ENCODE measurements at regions not wholly inside any gene's neighbourhood (a gene's known extent, or its start where the extent isn't known, plus 50 kb on each side); places are given as distances from the start of the nearest gene placed in this dataset.

DNA sequence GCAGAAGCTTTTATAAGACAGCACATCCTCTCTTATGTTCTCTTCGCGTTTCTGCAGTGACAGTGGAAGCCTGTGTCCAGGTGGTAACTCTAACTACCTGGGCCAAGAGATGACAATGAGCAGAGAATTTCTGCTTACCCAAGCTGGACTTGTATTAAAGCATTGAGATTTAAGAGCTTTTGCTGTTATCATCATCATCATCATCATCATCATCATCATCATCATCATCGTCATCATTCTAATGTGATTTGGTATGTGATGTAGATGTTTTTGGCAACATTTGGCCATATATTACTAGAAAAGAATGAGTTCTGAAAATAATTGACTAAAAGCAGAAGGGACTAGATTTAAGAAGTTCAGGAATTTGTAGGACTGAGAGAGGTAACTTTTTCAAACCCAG is 401.3 kb downstream of the BRINP1 start:
- POLR2A ChIA-PET: no interaction called here
- DNase-seq (ENCODE audit: low spot score): no peak
- CTCF ChIA-PET: no interaction called here
- Mint-ChIP-seq H3K9me3 (peaks cover 9% of the 10 kb centered on the region), H3K4me1 (no peaks in the 10 kb centered on the region), H3K36me3 (no peaks in the 10 kb centered on the region), H3K27me3 (ENCODE audit: low read depth) (peaks cover 3% of the 10 kb centered on the region; the same call in 1 of the 2 replicates), H3K27ac (no peak overlapping the region), H3K4me3 (no peak overlapping the region)
- TF ChIP-seq, protein P1, sequence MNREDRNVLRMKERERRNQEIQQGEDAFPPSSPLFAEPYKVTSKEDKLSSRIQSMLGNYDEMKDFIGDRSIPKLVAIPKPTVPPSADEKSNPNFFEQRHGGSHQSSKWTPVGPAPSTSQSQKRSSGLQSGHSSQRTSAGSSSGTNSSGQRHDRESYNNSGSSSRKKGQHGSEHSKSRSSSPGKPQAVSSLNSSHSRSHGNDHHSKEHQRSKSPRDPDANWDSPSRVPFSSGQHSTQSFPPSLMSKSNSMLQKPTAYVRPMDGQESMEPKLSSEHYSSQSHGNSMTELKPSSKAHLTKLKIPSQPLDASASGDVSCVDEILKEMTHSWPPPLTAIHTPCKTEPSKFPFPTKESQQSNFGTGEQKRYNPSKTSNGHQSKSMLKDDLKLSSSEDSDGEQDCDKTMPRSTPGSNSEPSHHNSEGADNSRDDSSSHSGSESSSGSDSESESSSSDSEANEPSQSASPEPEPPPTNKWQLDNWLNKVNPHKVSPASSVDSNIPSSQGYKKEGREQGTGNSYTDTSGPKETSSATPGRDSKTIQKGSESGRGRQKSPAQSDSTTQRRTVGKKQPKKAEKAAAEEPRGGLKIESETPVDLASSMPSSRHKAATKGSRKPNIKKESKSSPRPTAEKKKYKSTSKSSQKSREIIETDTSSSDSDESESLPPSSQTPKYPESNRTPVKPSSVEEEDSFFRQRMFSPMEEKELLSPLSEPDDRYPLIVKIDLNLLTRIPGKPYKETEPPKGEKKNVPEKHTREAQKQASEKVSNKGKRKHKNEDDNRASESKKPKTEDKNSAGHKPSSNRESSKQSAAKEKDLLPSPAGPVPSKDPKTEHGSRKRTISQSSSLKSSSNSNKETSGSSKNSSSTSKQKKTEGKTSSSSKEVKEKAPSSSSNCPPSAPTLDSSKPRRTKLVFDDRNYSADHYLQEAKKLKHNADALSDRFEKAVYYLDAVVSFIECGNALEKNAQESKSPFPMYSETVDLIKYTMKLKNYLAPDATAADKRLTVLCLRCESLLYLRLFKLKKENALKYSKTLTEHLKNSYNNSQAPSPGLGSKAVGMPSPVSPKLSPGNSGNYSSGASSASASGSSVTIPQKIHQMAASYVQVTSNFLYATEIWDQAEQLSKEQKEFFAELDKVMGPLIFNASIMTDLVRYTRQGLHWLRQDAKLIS (CRISPR knock-in tag; IDR thresholded peaks at IDR 0.05; ENCODE audit: borderline replicate concordance): no peak
- TF ChIP-seq ZNF423 (CRISPR knock-in tag; IDR thresholded peaks at IDR 0.05) (no peak), SP1 (CRISPR knock-in tag; conservative IDR thresholded peaks at IDR 0.05) (no peak), NFE2L1 (CRISPR knock-in tag; IDR thresholded peaks at IDR 0.05) (no peak), KAT7 (CRISPR knock-in tag; IDR thresholded peaks at IDR 0.05; ENCODE audit: borderline replicate concordance) (no peak), ESRRA (CRISPR knock-in tag; IDR thresholded peaks at IDR 0.05; ENCODE audit: borderline replicate concordance) (no peak), ZNF232 (CRISPR knock-in tag; IDR thresholded peaks at IDR 0.05) (no peak), CREM (CRISPR knock-in tag; IDR thresholded peaks at IDR 0.05) (no peak), GTF2I (CRISPR knock-in tag; conservative IDR thresholded peaks at IDR 0.05) (no peak), IRF2 (CRISPR knock-in tag; IDR thresholded peaks at IDR 0.05; ENCODE audit: borderline replicate concordance, low read depth) (no peak)
- TF ChIP-seq, protein P2, sequence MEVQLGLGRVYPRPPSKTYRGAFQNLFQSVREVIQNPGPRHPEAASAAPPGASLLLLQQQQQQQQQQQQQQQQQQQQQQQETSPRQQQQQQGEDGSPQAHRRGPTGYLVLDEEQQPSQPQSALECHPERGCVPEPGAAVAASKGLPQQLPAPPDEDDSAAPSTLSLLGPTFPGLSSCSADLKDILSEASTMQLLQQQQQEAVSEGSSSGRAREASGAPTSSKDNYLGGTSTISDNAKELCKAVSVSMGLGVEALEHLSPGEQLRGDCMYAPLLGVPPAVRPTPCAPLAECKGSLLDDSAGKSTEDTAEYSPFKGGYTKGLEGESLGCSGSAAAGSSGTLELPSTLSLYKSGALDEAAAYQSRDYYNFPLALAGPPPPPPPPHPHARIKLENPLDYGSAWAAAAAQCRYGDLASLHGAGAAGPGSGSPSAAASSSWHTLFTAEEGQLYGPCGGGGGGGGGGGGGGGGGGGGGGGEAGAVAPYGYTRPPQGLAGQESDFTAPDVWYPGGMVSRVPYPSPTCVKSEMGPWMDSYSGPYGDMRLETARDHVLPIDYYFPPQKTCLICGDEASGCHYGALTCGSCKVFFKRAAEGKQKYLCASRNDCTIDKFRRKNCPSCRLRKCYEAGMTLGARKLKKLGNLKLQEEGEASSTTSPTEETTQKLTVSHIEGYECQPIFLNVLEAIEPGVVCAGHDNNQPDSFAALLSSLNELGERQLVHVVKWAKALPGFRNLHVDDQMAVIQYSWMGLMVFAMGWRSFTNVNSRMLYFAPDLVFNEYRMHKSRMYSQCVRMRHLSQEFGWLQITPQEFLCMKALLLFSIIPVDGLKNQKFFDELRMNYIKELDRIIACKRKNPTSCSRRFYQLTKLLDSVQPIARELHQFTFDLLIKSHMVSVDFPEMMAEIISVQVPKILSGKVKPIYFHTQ (CRISPR knock-in tag; IDR thresholded peaks at IDR 0.05): no peak
- TF ChIP-seq, protein P3, sequence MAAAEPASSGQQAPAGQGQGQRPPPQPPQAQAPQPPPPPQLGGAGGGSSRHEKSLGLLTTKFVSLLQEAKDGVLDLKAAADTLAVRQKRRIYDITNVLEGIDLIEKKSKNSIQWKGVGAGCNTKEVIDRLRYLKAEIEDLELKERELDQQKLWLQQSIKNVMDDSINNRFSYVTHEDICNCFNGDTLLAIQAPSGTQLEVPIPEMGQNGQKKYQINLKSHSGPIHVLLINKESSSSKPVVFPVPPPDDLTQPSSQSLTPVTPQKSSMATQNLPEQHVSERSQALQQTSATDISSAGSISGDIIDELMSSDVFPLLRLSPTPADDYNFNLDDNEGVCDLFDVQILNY (CRISPR knock-in tag; IDR thresholded peaks at IDR 0.05): no peak
- no peak for ATAC-seq

DNA sequence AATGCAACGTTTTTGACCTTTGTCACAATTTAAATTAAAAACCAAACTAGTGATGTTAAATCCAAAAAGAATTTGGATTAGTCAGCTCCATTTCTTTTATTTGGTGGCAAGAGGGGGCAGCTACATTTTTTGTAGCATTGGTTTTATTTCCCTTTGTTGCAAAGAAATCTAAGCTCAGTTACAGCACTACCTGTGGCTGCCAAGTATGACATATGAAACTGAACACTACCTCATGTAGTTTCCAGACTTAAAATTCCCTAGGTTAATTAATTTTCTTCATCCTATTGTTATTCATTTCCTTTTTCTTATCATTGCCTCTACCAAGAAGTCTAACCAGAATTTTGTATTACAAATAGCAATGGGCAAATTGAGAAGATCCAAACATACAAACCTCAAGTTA is 393.5 kb downstream of the BRINP1 start:
- Mint-ChIP-seq H3K9me3 (peaks cover 2% of the 10 kb centered on the region), H3K4me3 (no peak overlapping the region), H3K27me3 (ENCODE audit: low read depth) (no peaks in the 10 kb centered on the region), H3K4me1 (peaks cover 6% of the 10 kb centered on the region), H3K36me3 (no peaks in the 10 kb centered on the region), H3K27ac (no peak overlapping the region)
- no peak for DNase-seq (ENCODE audit: low spot score)
- ChIA-PET POLR2A (no interaction called here), CTCF (no interaction called here)
- no peak for ATAC-seq
- TF ChIP-seq, protein P4, sequence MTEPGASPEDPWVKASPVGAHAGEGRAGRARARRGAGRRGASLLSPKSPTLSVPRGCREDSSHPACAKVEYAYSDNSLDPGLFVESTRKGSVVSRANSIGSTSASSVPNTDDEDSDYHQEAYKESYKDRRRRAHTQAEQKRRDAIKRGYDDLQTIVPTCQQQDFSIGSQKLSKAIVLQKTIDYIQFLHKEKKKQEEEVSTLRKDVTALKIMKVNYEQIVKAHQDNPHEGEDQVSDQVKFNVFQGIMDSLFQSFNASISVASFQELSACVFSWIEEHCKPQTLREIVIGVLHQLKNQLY (CRISPR knock-in tag; IDR thresholded peaks at IDR 0.05): no peak
- TF ChIP-seq, protein P5, sequence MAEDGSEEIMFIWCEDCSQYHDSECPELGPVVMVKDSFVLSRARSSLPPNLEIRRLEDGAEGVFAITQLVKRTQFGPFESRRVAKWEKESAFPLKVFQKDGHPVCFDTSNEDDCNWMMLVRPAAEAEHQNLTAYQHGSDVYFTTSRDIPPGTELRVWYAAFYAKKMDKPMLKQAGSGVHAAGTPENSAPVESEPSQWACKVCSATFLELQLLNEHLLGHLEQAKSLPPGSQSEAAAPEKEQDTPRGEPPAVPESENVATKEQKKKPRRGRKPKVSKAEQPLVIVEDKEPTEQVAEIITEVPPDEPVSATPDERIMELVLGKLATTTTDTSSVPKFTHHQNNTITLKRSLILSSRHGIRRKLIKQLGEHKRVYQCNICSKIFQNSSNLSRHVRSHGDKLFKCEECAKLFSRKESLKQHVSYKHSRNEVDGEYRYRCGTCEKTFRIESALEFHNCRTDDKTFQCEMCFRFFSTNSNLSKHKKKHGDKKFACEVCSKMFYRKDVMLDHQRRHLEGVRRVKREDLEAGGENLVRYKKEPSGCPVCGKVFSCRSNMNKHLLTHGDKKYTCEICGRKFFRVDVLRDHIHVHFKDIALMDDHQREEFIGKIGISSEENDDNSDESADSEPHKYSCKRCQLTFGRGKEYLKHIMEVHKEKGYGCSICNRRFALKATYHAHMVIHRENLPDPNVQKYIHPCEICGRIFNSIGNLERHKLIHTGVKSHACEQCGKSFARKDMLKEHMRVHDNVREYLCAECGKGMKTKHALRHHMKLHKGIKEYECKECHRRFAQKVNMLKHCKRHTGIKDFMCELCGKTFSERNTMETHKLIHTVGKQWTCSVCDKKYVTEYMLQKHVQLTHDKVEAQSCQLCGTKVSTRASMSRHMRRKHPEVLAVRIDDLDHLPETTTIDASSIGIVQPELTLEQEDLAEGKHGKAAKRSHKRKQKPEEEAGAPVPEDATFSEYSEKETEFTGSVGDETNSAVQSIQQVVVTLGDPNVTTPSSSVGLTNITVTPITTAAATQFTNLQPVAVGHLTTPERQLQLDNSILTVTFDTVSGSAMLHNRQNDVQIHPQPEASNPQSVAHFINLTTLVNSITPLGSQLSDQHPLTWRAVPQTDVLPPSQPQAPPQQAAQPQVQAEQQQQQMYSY (CRISPR knock-in tag; IDR thresholded peaks at IDR 0.05): no peak
- no peak for TF ChIP-seq NR3C1 (CRISPR knock-in tag; conservative IDR thresholded peaks at IDR 0.05; ENCODE audit: low read depth)
- no peak for TF ChIP-seq NFATC4 (CRISPR knock-in tag; IDR thresholded peaks at IDR 0.05)
- TF ChIP-seq ESRRA (CRISPR knock-in tag; IDR thresholded peaks at IDR 0.05; ENCODE audit: borderline replicate concordance): no peak
- TF ChIP-seq, protein P6, sequence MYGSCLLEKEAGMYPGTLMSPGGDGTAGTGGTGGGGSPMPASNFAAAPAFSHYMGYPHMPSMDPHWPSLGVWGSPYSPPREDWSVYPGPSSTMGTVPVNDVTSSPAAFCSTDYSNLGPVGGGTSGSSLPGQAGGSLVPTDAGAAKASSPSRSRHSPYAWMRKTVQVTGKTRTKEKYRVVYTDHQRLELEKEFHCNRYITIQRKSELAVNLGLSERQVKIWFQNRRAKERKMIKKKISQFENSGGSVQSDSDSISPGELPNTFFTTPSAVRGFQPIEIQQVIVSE (CRISPR knock-in tag; IDR thresholded peaks at IDR 0.05; ENCODE audit: borderline replicate concordance): no peak
- no peak for TF ChIP-seq ZNF416 (CRISPR knock-in tag; IDR thresholded peaks at IDR 0.05)
- no peak for TF ChIP-seq ZNF219 (CRISPR knock-in tag; IDR thresholded peaks at IDR 0.05; ENCODE audit: borderline replicate concordance)
- TF ChIP-seq, protein P7, sequence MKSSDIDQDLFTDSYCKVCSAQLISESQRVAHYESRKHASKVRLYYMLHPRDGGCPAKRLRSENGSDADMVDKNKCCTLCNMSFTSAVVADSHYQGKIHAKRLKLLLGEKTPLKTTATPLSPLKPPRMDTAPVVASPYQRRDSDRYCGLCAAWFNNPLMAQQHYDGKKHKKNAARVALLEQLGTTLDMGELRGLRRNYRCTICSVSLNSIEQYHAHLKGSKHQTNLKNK (CRISPR knock-in tag; IDR thresholded peaks at IDR 0.05): no peak

All from WTC11 (cell line).